HG02588 (cell line): ENCODE measurements at regions not wholly inside any gene's neighbourhood (a gene's known extent, or its start where the extent isn't known, plus 50 kb on each side); places are given as distances from the start of the nearest gene placed in this dataset.
"Not testable (repeated sequence)": the region's sequence is repeated elsewhere in the genome, so short reads cannot be mapped to it uniquely, and the experiment has no call there.

Source experiments
- ATAC-seq: cut with Tn5 transposase; IDR thresholded peaks from one replicate; pipeline ENCODE4 v1.9.1; 2021; ENCODE audit warnings: mild to moderate bottlenecking, moderate library complexity; ENCODE audit not compliant: unreplicated experiment

DNA sequence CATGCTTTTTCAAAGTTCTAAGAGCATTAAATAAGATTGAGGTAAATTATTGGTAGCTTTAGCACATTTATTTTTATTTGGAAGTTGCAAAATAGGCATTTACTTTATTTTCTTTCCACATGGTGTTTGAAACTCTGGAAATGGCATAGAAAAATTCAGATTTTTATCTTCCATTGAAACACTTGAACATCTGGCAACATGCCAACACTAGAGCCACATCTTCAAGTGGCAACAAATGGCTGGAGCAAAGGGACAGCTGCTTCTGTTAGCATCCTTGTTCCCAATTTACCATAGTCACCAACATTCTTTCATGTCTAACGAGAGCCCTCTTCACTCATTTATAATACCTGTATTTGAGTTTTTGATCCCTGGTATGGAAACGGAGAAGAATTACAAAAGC is 539.9 kb downstream of the ZNF608 start:
- ATAC-seq: no peak

DNA sequence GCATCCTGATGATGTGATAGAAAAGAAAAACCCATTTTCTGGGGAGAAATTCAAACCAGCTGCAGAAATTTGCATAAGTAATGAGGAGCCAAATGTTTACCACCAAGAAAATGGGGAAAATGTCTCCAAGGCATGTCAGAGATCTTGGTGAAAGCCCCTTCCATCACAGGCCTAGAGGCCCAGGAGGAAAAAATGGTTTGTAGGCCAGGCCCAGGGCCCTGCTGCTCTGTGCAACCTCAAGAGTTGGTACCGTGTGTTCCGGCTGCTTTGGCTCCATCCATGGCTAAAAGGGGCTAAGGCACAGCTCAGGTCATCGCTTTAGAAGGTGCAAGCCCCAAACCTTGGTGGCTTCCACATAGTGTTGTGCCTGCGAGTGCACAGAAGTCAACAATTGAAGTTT is 543.1 kb downstream of the ZNF608 start:
- ATAC-seq: no peak

DNA sequence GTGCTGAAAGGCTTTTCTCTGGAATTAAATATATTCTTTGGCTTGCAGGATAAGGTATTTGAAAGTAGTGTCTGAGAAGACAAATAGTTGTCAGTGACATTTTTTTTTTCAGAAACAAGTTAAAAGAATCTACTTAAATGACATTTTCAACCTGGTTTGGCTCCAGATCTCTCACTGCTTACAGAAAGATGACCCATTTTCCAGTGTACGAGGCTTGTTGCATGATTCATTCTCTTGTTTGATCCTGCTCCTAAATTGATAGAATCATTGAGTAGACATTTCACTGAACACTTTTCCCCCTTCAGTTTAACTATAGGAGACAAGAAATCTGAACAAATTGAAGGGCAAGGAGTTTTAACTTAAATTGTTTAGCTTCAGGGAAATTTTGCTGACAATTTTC is 546.1 kb downstream of the ZNF608 start:
- no peak for ATAC-seq

DNA sequence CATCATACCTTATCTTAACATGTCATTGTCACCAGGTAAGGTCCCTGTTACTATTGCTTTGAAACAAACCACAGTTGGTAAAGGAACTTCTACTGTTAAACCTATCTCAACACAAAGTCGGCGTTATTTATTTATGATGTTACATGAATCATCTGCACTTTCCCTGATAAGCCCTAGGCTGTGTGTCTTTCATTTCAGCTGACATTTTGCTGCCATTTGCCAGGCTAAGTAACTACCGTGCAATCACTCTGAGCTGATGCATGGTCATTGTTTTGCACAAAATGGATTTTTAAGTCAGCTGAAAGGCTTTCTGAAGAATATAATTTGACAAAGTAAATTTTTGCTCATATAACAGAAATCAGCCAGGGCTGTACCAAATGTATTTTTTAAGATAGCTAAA is 546.5 kb downstream of the ZNF608 start:
- ATAC-seq: no peak

- no peak for ATAC-seq
These were observed 551.0 kb downstream of the ZNF608 start for GRCh38 chr5:124195411-124195810.

DNA sequence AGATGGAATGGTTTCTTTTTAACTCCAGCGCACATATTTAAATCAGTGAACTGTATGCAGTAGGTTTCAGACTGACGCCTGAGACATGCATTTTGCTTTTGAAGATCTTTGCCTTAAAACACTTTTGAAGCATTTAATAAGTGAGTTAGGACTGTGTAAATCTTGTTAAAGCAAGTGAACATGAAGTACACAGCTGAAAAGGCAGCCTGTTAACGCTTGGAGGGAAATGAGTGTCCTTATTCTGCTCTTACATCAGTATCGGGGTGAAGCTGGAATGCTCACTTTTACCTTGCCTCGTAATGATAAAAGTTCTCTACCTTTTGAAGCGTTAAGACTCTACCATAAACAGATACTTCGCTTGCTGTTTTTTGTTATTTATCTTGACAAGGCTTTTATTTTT is 552.2 kb downstream of the ZNF608 start:
- no peak for ATAC-seq

GRCh38 chr5:124193371-124193789 is 553.1 kb downstream of the ZNF608 start:
- no peak for ATAC-seq

GRCh38 chr5:124192716-124193115 is 553.7 kb downstream of the ZNF608 start:
- ATAC-seq: no peak

- ATAC-seq: no peak
These were observed 560.7 kb downstream of the ZNF608 start for GRCh38 chr5:124185716-124186115.

DNA sequence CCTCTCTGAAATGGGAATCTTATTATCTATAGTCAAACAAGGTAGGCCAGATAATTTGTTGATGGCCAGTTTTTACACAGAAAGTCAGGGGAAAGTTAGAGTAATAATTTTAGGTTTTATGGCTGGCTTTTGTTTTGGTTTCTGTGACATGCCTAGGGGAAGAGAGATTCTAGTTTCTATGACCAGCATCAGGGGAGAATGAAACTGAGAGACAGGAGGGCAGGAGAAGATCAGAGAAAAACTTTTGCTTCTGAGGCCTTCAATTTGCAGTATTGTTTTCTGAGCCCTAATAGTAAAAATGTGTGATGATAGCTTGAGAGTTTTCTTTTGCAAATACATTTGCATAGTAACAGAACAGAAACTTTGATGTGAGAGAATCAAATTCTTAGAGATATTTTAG is 564.3 kb downstream of the ZNF608 start:
- ATAC-seq: no peak

GRCh38 chr5:124180875-124181461 is 565.5 kb downstream of the ZNF608 start:
- no peak for ATAC-seq

DNA sequence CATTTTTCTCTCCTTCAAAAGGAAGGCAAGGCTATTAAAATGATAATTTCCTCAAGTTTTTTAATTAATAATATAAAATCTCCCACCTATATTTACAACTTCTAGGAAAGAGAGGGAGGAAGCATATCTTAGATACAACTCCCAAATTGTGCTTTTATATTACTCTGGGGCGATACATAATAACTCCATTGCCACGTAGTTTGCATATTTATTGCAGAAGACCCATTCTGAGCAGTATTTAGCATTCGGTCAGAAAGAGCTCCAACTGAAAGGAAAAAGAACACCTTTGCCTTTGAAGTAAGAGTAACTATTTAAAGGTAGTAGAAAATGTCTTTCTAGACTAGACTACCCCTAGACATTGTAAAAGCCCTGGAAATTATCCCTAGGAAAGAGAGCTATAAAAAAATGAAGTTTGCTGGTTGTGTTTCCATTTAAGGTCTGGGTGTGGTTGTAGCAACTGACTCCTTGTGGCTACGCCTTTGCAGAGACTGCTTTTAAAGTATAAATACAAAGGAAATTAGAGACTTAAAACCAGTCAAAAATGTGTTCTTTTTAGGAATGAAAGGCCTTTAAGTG is 566.1 kb downstream of the ZNF608 start:
- ATAC-seq: no peak

- no peak for ATAC-seq
These were observed 566.6 kb downstream of the ZNF608 start for GRCh38 chr5:124179819-124180218.

- no peak for ATAC-seq
These were observed 568.4 kb downstream of the ZNF608 start for GRCh38 chr5:124178050-124178449.

DNA sequence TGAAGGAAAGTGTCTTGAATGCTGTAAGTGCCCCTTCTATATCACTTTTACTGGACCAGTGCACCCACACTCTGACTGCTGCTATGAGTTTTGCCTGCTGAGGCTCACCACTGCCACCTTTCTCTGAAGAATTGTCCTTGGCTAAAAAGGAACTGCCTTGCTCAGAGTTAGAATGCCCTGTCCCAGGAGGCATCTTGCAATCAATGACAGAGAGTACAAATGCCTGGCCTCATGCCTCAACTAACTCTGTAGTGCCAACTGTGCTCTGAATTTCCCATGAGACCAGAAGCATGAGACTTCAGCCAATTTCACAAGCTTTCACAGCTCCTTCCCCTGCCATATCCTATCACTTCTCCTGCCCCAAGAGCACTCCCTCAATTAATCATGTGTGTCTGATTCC is 569.7 kb downstream of the ZNF608 start:
- no peak for ATAC-seq

- no peak for ATAC-seq
These were observed 573.1 kb downstream of the ZNF608 start for GRCh38 chr5:124173386-124173785.

DNA sequence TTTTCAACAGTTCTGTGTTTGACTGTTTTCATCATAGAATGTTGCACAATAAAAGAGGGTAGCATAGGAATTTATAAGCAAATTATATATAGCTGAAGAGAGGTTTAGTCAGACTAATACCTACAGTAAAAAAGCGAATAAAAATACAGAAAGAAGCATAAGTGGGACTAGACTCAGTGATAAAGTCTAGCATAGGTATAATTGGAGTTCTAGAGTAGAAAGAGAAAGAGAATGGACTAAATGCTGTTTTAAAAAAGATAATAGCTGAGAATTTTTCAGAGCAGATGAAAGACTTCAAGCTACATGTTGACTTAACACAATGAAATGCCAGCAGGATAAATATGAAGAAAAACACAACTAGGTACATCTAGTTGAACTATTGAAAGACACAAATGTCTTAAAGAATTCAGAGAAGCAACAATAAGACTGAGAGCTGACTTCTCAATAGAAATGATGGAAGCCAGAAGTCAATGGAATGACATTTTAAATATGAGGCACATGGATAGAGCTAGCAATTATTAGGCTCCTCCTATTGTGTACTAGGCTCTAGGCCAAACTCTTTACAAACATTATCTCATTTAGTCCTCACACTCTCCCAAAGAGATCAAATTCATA is 573.9 kb downstream of the ZNF608 start:
- no peak for ATAC-seq

DNA sequence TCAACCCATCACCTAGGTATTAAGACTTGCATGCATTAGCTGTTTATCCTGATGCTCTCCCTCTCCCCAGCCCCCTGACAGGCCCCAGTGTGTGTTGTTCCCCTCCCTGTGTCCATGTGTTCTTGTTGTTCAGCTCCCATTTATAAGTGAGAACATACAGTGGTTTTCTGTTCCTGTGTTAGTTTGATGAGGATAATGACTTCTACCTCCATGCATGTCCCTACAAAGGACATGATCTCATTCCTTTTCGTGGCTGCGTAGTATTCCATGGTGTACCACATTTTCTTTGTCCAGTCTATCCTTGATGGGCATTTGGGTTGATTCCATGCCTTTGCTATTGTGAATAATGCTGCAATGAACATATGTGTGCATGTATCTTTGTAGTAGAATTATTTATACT is 578.3 kb downstream of the ZNF608 start:
- ATAC-seq: not testable (repeated sequence)

- no peak for ATAC-seq
These were observed 583.5 kb downstream of the ZNF608 start for GRCh38 chr5:124162767-124163532.

GRCh38 chr5:124161266-124161665 is 585.2 kb downstream of the ZNF608 start:
- no peak for ATAC-seq

GRCh38 chr5:124160265-124160664 is 586.2 kb downstream of the ZNF608 start:
- no peak for ATAC-seq

DNA sequence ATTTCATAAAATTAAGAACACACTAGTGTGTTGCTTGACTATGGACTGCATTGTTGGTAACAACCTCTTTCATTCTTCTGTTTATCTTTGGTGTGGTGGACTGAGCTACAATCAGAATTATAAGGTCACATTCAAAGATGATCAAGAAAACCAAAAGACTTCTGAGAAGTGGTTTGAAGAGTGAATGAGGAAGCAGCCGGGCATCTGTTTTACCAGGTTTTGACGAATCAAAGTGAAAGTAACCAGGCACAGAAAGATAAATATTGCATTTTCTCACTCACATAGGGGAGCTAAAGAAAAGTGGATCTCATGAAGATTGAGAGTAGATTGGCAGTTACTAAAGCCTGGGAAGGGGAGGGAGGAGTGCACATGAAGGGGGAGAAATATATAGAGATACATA is 589.1 kb downstream of the ZNF608 start:
- no peak for ATAC-seq
